ENCODE measurements at regions not wholly inside any gene's neighbourhood (a gene's known extent, or its start where the extent isn't known, plus 50 kb on each side); places are given as distances from the start of the nearest gene placed in this dataset.
"Not testable (repeated sequence)": the region's sequence is repeated elsewhere in the genome, so short reads cannot be mapped to it uniquely, and the experiment has no call there.

DNA sequence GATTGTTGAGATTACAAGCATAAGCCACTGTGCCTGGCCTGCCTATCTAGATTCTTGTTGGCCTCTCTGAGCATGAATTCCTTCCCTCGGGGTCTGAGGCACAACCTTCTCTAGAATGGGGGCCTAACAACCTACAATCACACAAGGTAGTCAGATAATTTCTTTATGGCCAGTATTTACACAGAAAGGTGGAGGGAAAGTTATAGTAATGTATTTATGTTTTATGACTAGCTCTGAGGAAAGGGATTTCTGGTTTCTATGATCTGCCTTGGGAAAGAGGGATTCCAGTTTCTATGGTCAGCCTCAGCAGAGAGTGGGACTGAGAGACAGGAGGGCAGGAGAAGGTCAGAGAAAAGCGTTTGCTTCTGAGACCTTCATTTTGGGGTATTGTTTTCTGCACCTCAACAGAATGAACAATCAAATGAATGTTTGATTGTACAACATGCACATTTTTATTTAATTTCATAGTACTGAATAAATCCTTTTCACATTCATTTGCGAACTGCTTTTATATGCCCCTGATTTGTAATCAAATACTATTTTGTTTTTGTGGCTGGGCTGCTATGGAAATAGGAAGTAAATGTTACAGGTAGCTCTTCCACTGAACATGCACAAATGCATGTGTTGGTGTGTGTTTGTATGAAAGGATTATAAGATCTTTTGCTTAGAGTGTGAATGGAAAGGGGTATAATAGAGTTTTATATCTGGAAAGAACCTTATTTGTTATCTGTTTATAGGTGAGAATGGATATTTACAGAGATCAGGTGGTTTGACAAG lies 499.7 kb upstream of the RGS6 start:
- WGBS = 96% methylated on average over 3 of the region's 3 CpGs
- Histone ChIP-seq H3K4me3 (ENCODE audit: low read length) (no peak overlapping the region), H3K27ac (ENCODE audit: low read depth, low read length) (no peak overlapping the region)

DNA sequence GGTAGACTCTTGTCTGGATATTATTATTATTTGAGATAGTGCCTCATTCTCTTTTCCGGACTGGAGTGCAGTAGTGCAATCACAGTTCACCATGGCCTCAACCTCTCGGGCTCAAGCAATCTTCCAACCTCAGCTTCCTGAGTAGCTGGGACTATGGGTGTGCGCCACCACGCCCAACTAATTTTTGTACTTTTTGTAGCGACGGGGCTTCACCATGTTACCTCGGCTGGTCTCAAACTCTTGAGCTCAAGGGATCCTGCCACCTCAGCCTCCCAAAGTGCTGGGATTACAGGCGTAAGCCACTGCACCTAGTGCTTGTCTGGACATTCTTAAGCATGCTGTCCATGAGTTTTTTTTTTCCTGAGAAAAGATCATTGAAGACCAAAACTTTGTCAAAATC lies 498.9 kb upstream of the RGS6 start:
- no peaks in the 10 kb centered on the region for H3K9me3 ChIP-seq (ENCODE audit: insufficient read depth, low read depth, low read length)
- no peak overlapping the region for H3K27ac ChIP-seq (ENCODE audit: low read depth, low read length)
- peaks cover 50% of the 10 kb centered on the region for H3K4me1 ChIP-seq (ENCODE audit: insufficient read depth, low read length)
- H3K27me3 ChIP-seq (ENCODE audit: insufficient read depth, low read length) = no peaks in the 10 kb centered on the region
- WGBS = 95% methylated on average over 8 of the region's 8 CpGs
- no peaks in the 10 kb centered on the region for H3K36me3 ChIP-seq (ENCODE audit: insufficient read depth, low read length)
- no peak overlapping the region for H3K4me3 ChIP-seq (ENCODE audit: low read length)
- no peak overlapping the region for H3K9ac ChIP-seq (ENCODE audit: low read depth, low read length)

More for the DNA sequence above, 499.7 kb upstream of the RGS6 start:
- Histone ChIP-seq H3K4me1 (ENCODE audit: insufficient read depth, low read length) (peaks cover 45% of the 10 kb centered on the region), H3K9me3 (ENCODE audit: insufficient read depth, low read depth, low read length) (no peaks in the 10 kb centered on the region), H3K9ac (ENCODE audit: low read depth, low read length) (no peak overlapping the region), H3K27me3 (ENCODE audit: insufficient read depth, low read length) (no peaks in the 10 kb centered on the region), H3K36me3 (ENCODE audit: insufficient read depth, low read length) (no peaks in the 10 kb centered on the region)

DNA sequence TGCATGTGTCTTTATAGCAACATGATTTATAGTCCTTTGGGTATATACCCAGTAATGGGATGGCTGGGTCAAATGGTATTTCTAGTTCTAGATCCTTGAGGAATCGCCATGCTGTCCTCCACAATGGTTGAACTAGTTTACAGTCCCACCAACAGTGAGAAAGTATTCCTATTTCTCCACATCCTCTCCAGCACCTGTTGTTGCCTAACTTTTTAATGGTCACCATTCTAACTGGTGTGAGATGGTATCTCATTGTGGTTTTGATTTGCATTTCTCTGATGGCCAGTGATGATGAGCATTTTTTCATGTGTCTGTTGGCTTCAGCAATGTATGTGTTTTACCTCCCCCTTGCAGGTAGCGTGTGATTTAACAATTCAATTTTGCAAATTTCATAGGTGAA lies 496.6 kb upstream of the RGS6 start:
- not testable (repeated sequence) for H3K27ac ChIP-seq (ENCODE audit: low read depth, low read length); H3K36me3 ChIP-seq (ENCODE audit: insufficient read depth, low read length); H3K9me3 ChIP-seq (ENCODE audit: insufficient read depth, low read depth, low read length); H3K27me3 ChIP-seq (ENCODE audit: insufficient read depth, low read length); H3K4me3 ChIP-seq (ENCODE audit: low read length); H3K9ac ChIP-seq (ENCODE audit: low read depth, low read length)
- 100% methylated on average over 1 of the region's 2 CpGs for WGBS
- H3K4me1 ChIP-seq (ENCODE audit: insufficient read depth, low read length) = peaks cover 36% of the 10 kb centered on the region

DNA sequence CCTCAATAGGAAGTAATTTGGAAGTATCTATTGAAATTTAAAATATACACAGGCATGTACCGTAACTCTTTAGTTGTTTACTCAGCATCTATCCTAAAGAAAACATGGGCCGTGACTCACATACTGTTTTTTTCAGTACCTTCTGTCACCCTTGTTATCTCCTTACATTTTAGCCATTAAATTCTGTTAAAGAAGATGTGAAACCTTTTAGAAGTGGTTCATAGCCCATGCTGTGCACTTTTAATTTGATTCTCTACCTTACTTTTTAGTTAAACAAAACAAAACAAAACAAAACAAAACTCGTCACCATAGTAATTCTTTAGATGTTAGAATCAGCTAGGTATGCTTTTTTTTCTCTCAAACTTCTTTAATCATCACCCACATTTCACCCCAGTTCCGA lies 494.4 kb upstream of the RGS6 start:
- Histone ChIP-seq H3K27ac (ENCODE audit: low read depth, low read length) (peak overlapping the region; percentile 18; the same call in 1 of the 2 replicates), H3K36me3 (ENCODE audit: insufficient read depth, low read length) (no peaks in the 10 kb centered on the region), H3K9ac (ENCODE audit: low read depth, low read length) (no peak overlapping the region), H3K4me1 (ENCODE audit: insufficient read depth, low read length) (peaks cover 24% of the 10 kb centered on the region), H3K9me3 (ENCODE audit: insufficient read depth, low read depth, low read length) (no peaks in the 10 kb centered on the region), H3K27me3 (ENCODE audit: insufficient read depth, low read length) (no peaks in the 10 kb centered on the region), H3K4me3 (ENCODE audit: low read length) (no peak overlapping the region)
- 96% methylated on average over 4 of the region's 4 CpGs for WGBS

DNA sequence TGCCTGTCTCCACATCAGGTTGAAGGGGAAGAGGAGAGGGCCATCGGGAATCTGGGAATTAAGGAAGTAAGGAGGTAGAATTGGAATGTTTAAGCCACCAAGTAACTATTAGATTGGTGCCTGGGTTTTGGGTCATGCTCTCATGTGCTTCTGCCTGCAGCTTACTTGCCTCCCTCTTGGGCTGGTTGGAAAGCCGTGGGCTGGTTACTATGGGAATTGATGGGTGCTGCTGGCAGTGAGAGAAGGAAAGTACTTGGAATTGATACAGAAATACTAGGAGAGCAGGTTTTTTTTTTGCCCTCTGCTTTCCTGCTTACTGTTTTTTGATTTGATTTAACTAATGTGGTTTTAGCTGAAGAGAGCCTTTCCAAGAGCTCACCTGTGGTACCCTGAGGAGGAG lies 493.5 kb upstream of the RGS6 start:
- Histone ChIP-seq H3K9ac (ENCODE audit: low read depth, low read length) (no peak overlapping the region), H3K4me1 (ENCODE audit: insufficient read depth, low read length) (peaks cover 19% of the 10 kb centered on the region), H3K27ac (ENCODE audit: low read depth, low read length) (no peak overlapping the region), H3K4me3 (ENCODE audit: low read length) (no peak overlapping the region), H3K36me3 (ENCODE audit: insufficient read depth, low read length) (no peaks in the 10 kb centered on the region), H3K27me3 (ENCODE audit: insufficient read depth, low read length) (no peaks in the 10 kb centered on the region), H3K9me3 (ENCODE audit: insufficient read depth, low read depth, low read length) (no peaks in the 10 kb centered on the region)
- 40% methylated on average over 2 of the region's 2 CpGs for WGBS

DNA sequence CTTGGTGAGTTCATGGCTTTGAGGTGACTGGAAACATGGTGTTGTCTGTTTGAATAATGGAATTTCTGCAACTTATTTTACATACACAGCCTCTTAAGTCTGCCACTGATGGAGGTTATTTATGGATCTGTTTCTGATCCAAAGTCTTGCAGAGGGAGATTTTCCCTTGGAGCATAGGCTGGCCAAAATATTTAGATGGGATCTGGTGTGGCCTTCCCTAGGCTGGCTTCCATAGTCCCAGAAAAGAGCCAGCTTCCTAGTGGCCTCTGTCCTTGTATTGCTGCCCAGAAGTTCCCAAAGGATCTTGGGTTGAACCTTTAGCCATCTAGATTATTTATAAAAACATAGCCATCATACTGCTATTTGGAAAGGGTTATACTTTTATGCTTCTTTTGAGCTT lies 491.1 kb upstream of the RGS6 start:
- Histone ChIP-seq H3K9ac (ENCODE audit: low read depth, low read length) (no peak overlapping the region), H3K9me3 (ENCODE audit: insufficient read depth, low read depth, low read length) (no peaks in the 10 kb centered on the region), H3K4me1 (ENCODE audit: insufficient read depth, low read length) (peaks cover 18% of the 10 kb centered on the region), H3K27ac (ENCODE audit: low read depth, low read length) (no peak overlapping the region), H3K36me3 (ENCODE audit: insufficient read depth, low read length) (no peaks in the 10 kb centered on the region), H3K4me3 (ENCODE audit: low read length) (no peak overlapping the region), H3K27me3 (ENCODE audit: insufficient read depth, low read length) (no peaks in the 10 kb centered on the region)

DNA sequence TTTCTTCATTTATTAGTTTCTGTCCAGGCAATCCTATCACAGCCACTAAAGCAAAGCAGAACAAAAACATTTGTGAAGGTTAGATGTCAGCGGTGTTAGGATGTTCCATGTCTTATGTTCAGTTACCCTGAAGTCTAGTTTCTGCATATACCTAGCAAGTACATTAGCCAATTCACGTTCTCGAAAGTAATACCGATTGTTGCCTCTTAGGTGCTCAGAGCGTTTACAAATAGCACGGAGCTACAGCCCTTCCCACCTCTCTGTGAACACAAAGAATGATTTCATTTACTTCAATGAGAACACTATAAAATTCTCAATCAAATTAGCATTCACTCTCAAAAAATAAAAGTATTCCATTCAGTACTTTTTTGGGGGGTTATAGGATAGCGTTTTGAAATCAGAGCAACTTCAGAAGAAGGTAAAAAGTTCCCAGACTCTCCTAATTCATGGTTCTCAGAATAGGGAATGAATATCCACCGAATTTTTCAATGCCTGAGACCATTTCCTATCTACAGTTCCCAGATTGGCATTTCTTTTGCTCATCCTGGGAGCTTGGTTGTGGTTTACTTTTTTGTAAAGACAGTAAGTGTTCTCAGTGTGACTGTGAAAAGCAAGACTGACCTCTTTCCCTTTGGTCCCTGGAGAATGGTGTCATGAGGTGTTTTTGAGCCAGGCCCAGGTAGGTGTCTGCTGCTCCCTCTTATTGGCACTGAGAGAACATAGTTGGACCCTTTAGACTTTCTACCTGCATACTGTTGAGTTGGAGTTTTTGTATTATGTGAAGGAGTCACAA lies 488.0 kb upstream of the RGS6 start:
- H3K4me1 ChIP-seq (ENCODE audit: insufficient read depth, low read length) = no peaks in the 10 kb centered on the region
- WGBS = 89% methylated on average over 7 of the region's 8 CpGs

DNA sequence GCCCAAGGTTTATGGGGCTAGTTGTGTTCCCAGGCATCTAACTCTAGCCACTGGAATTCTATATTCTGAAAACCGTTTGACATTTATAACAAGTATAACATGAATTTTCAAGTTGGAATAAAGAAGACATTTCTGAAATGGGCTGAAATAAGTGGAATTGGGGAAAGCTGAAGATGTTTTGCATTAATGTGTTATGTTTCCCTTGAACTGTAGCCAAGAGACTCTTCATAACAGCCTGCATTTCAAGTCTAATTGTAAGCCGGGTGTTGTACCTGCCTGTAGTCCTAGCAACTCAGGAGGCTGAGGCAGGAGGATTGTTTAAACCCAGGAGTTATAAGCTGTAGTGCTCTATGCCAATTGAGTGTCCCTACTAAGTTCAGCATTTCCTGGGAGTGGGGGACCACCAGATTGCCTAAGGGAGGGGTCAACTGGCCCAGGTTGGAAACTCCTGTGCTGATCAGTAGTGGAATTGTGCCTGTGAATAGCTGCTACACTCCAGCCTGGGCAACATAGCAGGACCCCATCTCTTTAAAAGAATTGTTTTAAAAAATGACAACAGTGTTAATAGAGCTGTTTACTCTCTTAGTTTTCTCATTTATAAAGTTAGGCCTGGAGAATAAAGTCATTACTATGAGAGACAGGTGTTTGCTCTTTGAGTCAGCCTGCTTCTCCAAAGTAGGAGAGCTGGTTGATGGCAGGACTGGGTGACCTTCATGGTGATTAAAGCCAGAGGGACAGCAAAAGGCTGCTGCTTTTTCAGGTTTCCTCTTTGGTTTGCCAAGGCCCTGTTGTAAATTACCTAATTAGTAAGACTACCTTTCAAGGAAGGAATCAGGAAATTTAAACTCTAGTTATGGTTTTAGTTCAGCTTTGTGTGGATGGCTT lies 483.6 kb upstream of the RGS6 start:
- no peak overlapping the region for H3K9ac ChIP-seq (ENCODE audit: low read depth, low read length)
- 98% methylated on average over 2 of the region's 2 CpGs for WGBS
- H3K9me3 ChIP-seq (ENCODE audit: insufficient read depth, low read depth, low read length) = peaks cover 7% of the 10 kb centered on the region; the same call in 1 of the 2 replicates
- H3K4me3 ChIP-seq (ENCODE audit: low read length) = no peak overlapping the region
- no peaks in the 10 kb centered on the region for H3K4me1 ChIP-seq (ENCODE audit: insufficient read depth, low read length)
- no peaks in the 10 kb centered on the region for H3K36me3 ChIP-seq (ENCODE audit: insufficient read depth, low read length)
- no peaks in the 10 kb centered on the region for H3K27me3 ChIP-seq (ENCODE audit: insufficient read depth, low read length)
- H3K27ac ChIP-seq (ENCODE audit: low read depth, low read length) = no peak overlapping the region

More for the DNA sequence above, 488.0 kb upstream of the RGS6 start:
- H3K36me3 ChIP-seq (ENCODE audit: insufficient read depth, low read length) = no peaks in the 10 kb centered on the region
- no peak overlapping the region for H3K9ac ChIP-seq (ENCODE audit: low read depth, low read length)
- no peaks in the 10 kb centered on the region for H3K27me3 ChIP-seq (ENCODE audit: insufficient read depth, low read length)
- H3K4me3 ChIP-seq (ENCODE audit: low read length) = no peak overlapping the region
- H3K27ac ChIP-seq (ENCODE audit: low read depth, low read length) = no peak overlapping the region
- H3K9me3 ChIP-seq (ENCODE audit: insufficient read depth, low read depth, low read length) = no peaks in the 10 kb centered on the region

DNA sequence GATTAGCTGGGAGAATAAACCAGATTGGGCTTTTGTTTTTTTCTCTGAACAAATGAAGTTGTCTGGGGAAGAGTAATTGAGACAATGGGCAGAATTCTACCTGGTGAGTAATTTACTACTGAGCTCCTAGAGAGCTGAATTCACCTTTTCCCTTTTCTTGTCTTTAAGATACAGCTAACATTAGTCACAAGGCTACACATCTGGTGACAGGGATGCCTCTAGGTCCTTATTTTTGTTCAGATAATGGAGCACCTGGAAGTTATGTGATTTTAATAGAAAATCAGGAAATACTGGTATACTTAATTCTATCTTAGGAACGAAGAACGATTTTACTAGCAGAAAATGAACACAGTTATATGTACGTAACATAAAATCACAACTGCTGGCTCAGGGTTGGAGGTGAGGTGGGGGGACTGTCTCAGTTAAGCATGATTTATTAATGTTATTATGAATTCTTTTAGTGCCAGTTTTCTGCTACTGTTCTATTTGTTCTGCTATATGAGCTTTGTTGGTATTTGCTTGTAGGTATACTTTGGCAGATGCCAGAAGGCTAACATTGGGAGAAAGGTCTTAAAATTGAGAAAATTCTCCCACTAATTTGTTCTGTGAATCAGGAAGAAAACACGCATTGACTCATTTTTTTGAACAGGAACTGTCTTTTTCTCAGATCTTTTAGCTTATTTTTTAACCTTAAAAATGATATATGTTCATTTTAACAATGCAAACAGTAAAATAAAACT lies 482.7 kb upstream of the RGS6 start:
- Histone ChIP-seq H3K4me1 (ENCODE audit: insufficient read depth, low read length) (no peaks in the 10 kb centered on the region), H3K27ac (ENCODE audit: low read depth, low read length) (no peak overlapping the region)
- WGBS = 97% methylated on average over 4 of the region's 4 CpGs

DNA sequence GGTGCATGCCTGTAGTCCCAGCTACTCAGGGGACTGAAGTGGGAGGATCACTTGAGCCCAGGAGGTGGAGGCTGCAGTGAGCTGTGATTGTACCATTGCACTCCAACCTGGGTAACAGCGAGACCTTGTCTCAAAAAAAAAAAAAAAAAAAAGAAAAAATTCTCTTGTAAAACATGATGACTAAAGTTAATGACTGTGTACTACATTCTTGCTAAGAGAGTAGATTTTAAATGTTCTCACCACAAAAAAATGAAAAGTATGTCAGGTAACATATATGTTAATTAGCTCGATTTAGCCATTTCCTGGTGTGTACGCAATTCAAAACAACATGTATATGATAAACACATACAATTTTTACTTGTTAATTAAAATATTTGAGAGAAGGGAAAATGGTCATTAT lies 480.7 kb upstream of the RGS6 start:
- no peaks in the 10 kb centered on the region for H3K27me3 ChIP-seq (ENCODE audit: insufficient read depth, low read length)
- no peak overlapping the region for H3K9ac ChIP-seq (ENCODE audit: low read depth, low read length)
- H3K9me3 ChIP-seq (ENCODE audit: insufficient read depth, low read depth, low read length) = peaks cover 7% of the 10 kb centered on the region; the same call in 1 of the 2 replicates
- no peak overlapping the region for H3K27ac ChIP-seq (ENCODE audit: low read depth, low read length)
- H3K4me3 ChIP-seq (ENCODE audit: low read length) = no peak overlapping the region
- no peaks in the 10 kb centered on the region for H3K4me1 ChIP-seq (ENCODE audit: insufficient read depth, low read length)
- H3K36me3 ChIP-seq (ENCODE audit: insufficient read depth, low read length) = no peaks in the 10 kb centered on the region
- no CpG with 5 or more reads among the region's 3 CpGs for WGBS

More for the DNA sequence above, 482.7 kb upstream of the RGS6 start:
- Histone ChIP-seq H3K27me3 (ENCODE audit: insufficient read depth, low read length) (no peaks in the 10 kb centered on the region), H3K9ac (ENCODE audit: low read depth, low read length) (no peak overlapping the region), H3K9me3 (ENCODE audit: insufficient read depth, low read depth, low read length) (peaks cover 7% of the 10 kb centered on the region; the same call in 1 of the 2 replicates), H3K4me3 (ENCODE audit: low read length) (no peak overlapping the region), H3K36me3 (ENCODE audit: insufficient read depth, low read length) (no peaks in the 10 kb centered on the region)
